Activated T-helper 17 cell treated with anti-CD3 and anti-CD28 coated beads, Interleukin-2, amount 50 U/mL, for 72 hours (primary cell): ENCODE measurements at regions not wholly inside any gene's neighbourhood (a gene's known extent, or its start where the extent isn't known, plus 50 kb on each side); places are given as distances from the start of the nearest gene placed in this dataset.
"Not testable (repeated sequence)": the region's sequence is repeated elsewhere in the genome, so short reads cannot be mapped to it uniquely, and the experiment has no call there.

Source experiments
- ATAC-seq: fragments of 150-1000 bp; cut with Tn5 transposase; replicated peaks from 2 replicates; pipeline ENCODE4 v1.10.0; 2021; ENCODE audit warnings: mild to moderate bottlenecking, moderate library complexity
- H3K27ac Mint-ChIP-seq: one replicate; pipeline ENCODE4 v1.8.0; 2022; ENCODE audit warnings: mixed read lengths
- H3K27me3 Mint-ChIP-seq: one replicate; pipeline ENCODE4 v1.8.0; 2022; ENCODE audit warnings: mixed read lengths
- H3K36me3 Mint-ChIP-seq: one replicate; pipeline ENCODE4 v1.8.0; 2022; ENCODE audit warnings: low read depth, mild to moderate bottlenecking, mixed read lengths
- H3K4me1 Mint-ChIP-seq: one replicate; pipeline ENCODE4 v1.8.0; 2022; ENCODE audit warnings: mixed read lengths
- H3K4me3 Mint-ChIP-seq: one replicate; pipeline ENCODE4 v1.8.0; 2022; ENCODE audit warnings: mild to moderate bottlenecking, mixed read lengths
- H3K9me3 Mint-ChIP-seq: one replicate; pipeline ENCODE4 v1.8.0; 2022; ENCODE audit warnings: mixed read lengths

- H3K27me3 Mint-ChIP-seq, result peaks cover 13% of the 10 kb centered on the region
- H3K9me3 Mint-ChIP-seq, H3K4me3 Mint-ChIP-seq, H3K36me3 Mint-ChIP-seq, H3K27ac Mint-ChIP-seq, ATAC-seq, H3K4me1 Mint-ChIP-seq: not testable (repeated sequence)
These were observed 263.3 kb upstream of the SFSWAP start for GRCh38 chr12:131447636-131448035.

DNA sequence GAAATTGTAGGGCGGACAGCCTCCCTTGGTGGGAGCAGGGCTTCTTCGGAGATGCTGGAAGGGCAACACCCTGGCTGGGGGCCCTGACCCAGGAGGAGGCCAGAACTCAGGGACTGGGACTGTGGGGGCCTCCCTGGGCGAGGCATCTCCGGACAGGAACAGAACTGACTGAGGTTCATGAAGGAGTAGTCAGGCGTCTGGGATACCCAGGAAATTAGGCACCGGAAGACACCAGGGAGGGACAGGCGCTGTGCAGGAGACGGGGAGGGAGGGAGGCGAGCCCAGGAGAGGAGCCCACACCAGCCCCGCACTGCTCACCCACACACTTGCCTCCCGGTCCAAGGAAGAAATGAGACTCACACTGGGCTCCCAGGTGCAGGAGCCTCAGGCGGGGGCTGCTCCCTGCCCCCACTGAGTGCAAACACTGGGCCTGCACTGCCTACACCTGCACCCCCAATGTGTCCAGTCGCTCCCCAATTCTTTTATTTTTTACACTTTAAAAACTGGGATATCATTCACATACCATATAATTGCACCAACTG, 262.6 kb upstream of the SFSWAP start:
- Mint-ChIP-seq H3K4me1 (no peaks in the 10 kb centered on the region), H3K27me3 (peaks cover 13% of the 10 kb centered on the region), H3K27ac (no peak overlapping the region), H3K9me3 (peaks cover 9% of the 10 kb centered on the region), H3K4me3 (no peak overlapping the region), H3K36me3 (no peaks in the 10 kb centered on the region)
- no peak for ATAC-seq

DNA sequence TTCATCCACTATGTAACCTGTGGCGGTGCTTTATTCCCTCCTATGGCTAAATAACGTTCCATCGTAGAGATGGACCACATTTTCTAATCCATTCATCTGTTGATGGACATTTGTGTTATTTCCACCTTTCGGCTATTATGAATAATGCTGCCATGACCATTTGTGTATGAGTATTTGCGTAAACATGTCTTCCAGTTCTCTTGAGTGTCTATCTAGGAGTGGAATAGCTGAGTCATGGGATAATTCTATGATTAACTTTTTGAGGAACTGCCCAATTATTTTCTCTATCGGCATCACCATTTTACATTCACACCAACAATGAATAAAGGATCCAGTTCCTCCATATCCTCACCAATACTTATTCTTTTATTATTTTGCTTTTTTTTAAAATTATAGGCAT, 261.9 kb upstream of the SFSWAP start:
- Mint-ChIP-seq H3K36me3 (no peaks in the 10 kb centered on the region), H3K4me3 (no peak overlapping the region), H3K27me3 (peaks cover 13% of the 10 kb centered on the region), H3K27ac (no peak overlapping the region), H3K4me1 (no peaks in the 10 kb centered on the region), H3K9me3 (peaks cover 9% of the 10 kb centered on the region)
- ATAC-seq, result no peak

DNA sequence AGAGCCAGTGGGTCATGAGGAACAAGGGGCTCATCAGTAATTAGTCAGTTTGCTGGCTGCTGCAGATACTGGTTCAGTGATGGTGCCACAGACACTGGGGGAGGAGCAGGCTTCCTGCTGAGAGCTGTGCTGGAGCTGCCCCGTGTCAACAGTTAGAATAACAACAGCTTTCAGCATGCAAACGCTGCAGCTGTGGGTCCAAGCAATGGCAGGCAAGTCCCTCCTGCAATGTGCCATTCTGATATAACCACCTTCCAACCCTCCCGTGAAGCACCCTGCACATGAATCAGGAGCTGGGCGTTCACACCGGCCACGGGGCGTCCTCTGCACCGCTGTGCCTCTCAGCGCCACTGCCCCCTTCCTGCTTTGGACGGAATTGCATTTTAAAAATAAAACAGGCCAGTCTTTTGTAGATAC, 258.4 kb upstream of the SFSWAP start:
- no peak for ATAC-seq

DNA sequence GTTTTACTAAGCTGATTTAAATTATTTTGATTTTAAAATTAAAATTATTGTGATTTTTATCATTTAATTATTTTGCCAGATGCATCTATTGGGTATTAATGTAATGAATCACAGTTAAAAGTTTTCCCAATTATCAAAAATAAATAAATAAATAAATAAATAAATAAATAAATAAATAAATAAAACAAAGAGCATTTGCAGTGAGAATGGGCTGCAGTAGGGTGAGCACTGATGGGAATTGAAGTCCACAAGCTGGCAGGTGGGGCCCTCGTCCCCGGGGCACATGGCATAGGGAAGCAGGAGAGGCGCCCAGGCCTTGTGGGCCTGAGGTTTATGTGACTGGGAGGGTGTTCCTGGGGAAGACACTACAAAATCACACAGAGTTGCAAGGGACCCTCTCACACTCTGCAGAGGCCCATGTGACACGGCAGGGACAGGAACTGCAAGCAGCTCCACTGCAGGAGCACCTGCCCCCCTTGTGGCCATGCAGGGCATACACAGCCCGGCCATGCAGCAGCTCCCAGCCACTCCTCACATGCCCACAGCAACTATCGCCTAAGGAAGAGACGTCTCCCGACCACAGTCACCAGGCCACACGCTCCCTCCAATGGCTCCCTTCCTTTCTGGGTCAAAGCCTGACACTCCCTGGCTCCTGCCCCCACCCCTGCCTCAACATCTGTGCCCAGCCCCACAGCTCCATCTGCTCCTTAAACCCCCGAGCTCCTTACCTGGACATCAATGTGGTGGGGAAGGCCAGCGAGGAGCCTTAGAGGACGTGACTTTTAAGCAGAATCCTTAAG, 256.3 kb upstream of the SFSWAP start:
- Mint-ChIP-seq H3K27ac (no peak overlapping the region), H3K36me3 (no peaks in the 10 kb centered on the region), H3K4me3 (no peak overlapping the region), H3K4me1 (no peaks in the 10 kb centered on the region), H3K9me3 (peaks cover 9% of the 10 kb centered on the region), H3K27me3 (peaks cover 24% of the 10 kb centered on the region)
- ATAC-seq, result peak; percentile 60

More for the DNA sequence above, 258.4 kb upstream of the SFSWAP start:
- no peak overlapping the region for H3K4me3 Mint-ChIP-seq
- H3K9me3 Mint-ChIP-seq, result peaks cover 9% of the 10 kb centered on the region
- H3K27ac Mint-ChIP-seq, result no peak overlapping the region
- H3K4me1 Mint-ChIP-seq, result no peaks in the 10 kb centered on the region
- H3K27me3 Mint-ChIP-seq, result peaks cover 26% of the 10 kb centered on the region
- H3K36me3 Mint-ChIP-seq, result no peaks in the 10 kb centered on the region

DNA sequence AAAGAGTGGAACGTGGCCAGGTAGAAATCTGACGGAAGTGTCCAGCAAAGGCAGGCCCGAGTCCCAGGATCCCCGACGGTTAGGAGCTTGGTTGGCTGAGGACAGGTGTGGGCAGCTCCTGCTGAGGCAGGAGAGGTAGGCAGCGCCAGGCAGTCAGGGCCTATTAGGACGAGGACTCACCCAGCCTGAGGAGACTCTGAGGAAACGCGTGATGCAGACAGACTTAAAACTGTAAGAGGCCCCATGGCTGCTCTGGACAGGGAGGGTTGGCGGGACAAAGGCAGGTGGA, 255.7 kb upstream of the SFSWAP start:
- no peak overlapping the region for H3K27ac Mint-ChIP-seq
- no peaks in the 10 kb centered on the region for H3K36me3 Mint-ChIP-seq
- H3K9me3 Mint-ChIP-seq, result peaks cover 9% of the 10 kb centered on the region
- H3K4me3 Mint-ChIP-seq, result no peak overlapping the region
- H3K4me1 Mint-ChIP-seq, result no peaks in the 10 kb centered on the region
- ATAC-seq, result no peak
- peaks cover 24% of the 10 kb centered on the region for H3K27me3 Mint-ChIP-seq

DNA sequence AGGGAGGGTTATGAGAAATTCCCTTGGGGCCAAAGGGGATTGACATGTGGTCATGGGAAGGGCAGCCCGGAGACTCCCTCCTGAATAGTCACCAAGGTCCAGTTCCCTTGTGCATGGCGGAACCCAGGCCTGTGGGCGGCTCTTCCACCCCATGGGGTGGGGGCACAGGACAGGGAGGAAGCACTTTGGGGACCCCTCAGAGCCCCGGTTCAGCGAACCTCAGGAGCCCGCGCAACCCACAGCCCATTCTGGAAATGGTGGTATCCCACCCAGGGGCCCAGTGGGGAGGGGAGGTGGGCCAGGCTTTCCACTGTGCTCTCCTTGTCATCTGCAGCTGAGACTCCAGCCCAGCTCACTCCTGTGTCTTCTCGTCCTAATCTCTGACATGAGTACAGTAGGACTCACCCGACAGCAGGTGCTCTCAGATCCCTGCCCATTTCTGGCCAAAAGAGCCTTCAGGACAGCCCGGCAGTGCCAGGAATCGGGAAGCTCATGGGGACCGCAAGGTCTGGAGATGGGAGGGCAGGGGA, 255.2 kb upstream of the SFSWAP start:
- Mint-ChIP-seq H3K9me3 (peaks cover 4% of the 10 kb centered on the region), H3K36me3 (no peaks in the 10 kb centered on the region), H3K27me3 (peaks cover 24% of the 10 kb centered on the region), H3K27ac (no peak overlapping the region), H3K4me1 (no peaks in the 10 kb centered on the region), H3K4me3 (no peak overlapping the region)
- no peak for ATAC-seq

DNA sequence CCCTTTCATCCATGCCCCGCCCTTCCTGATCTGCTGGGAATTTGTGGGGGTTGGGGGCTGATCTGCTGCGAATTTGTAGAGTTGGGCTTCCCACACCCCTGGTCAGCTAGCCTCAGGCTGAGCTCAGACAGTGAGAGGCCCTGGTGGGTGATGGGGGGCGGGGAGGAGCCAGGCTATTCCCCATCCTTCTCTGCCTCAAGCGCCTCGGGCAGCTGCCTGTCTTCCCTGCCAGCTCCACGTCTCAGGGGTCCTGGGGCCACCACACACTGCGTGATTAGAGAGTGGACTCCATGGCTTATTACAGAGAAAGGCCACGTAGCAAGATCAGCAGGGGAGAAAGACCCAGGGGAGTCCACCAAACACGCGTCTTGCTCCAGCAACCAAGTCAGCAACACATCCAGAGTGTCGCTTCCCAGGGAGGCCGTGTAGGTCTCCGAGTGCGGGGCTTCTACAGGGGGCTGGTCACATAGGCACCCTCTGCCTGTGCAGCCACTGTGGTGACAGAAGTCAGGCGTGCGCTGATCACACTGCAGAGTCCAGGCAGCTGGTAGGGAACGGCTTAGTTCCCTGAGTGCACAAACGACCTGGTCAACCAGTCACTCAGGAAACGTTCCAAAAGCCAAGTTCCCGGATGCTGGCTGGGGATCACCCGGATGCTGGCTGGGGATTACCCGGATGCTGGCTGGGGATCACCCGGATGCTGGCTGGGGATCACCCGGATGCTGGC, 254.4 kb upstream of the SFSWAP start:
- no peaks in the 10 kb centered on the region for H3K4me1 Mint-ChIP-seq
- peaks cover 22% of the 10 kb centered on the region for H3K27me3 Mint-ChIP-seq
- ATAC-seq, result no peak
- no peak overlapping the region for H3K4me3 Mint-ChIP-seq
- no peaks in the 10 kb centered on the region for H3K36me3 Mint-ChIP-seq
- H3K27ac Mint-ChIP-seq, result no peak overlapping the region
- H3K9me3 Mint-ChIP-seq, result peaks cover 4% of the 10 kb centered on the region

GRCh38 chr12:131457028-131457310, 253.9 kb upstream of the SFSWAP start:
- no peak overlapping the region for H3K4me3 Mint-ChIP-seq
- no peaks in the 10 kb centered on the region for H3K4me1 Mint-ChIP-seq
- no peak for ATAC-seq
- peaks cover 20% of the 10 kb centered on the region for H3K27me3 Mint-ChIP-seq
- H3K27ac Mint-ChIP-seq, result no peak overlapping the region
- peaks cover under 1% of the 10 kb centered on the region for H3K9me3 Mint-ChIP-seq
- H3K36me3 Mint-ChIP-seq, result no peaks in the 10 kb centered on the region

DNA sequence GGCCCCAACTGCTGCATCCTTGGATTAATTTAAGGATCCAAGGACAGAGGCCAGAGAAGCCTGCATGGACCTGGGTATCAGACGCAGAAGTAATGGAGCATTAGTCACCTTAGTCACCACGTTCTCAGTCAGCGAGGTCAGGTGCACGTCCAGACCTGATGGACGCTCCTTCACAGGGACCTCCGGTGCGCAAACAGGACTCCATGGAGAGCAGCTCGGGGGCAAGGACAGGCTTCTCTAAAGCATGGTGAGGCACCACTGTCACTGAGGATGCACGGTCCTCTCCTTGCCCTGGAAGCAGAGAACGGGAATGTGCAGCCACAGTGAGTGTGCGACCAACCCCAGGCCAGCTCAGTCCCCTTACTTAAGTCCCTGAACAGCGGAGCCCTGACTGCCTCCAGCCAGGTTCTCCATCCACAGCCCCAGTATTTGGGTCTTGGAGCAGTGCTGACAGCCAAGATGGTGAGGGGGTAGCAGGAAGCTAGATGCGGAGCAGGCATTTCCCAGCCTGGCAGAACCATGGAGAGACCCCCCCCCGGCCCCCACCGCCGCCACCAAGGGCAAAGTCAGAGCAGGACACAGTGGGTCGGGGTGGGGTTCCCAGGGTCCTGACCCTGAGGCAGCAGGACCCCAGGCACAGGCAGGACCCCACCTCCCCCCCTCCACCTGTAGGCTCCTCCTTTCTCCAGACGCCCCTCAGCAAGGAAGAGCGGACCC, 253.4 kb upstream of the SFSWAP start:
- Mint-ChIP-seq H3K27ac (no peak overlapping the region), H3K4me3 (no peak overlapping the region), H3K9me3 (no peaks in the 10 kb centered on the region), H3K4me1 (no peaks in the 10 kb centered on the region), H3K36me3 (no peaks in the 10 kb centered on the region), H3K27me3 (peaks cover 22% of the 10 kb centered on the region)
- ATAC-seq, result no peak

- Mint-ChIP-seq H3K9me3 (no peaks in the 10 kb centered on the region), H3K4me1 (no peaks in the 10 kb centered on the region), H3K4me3 (no peak overlapping the region), H3K36me3 (no peaks in the 10 kb centered on the region), H3K27ac (no peak overlapping the region), H3K27me3 (peaks cover 24% of the 10 kb centered on the region)
- no peak for ATAC-seq
These were observed 252.9 kb upstream of the SFSWAP start for GRCh38 chr12:131458048-131458374.

DNA sequence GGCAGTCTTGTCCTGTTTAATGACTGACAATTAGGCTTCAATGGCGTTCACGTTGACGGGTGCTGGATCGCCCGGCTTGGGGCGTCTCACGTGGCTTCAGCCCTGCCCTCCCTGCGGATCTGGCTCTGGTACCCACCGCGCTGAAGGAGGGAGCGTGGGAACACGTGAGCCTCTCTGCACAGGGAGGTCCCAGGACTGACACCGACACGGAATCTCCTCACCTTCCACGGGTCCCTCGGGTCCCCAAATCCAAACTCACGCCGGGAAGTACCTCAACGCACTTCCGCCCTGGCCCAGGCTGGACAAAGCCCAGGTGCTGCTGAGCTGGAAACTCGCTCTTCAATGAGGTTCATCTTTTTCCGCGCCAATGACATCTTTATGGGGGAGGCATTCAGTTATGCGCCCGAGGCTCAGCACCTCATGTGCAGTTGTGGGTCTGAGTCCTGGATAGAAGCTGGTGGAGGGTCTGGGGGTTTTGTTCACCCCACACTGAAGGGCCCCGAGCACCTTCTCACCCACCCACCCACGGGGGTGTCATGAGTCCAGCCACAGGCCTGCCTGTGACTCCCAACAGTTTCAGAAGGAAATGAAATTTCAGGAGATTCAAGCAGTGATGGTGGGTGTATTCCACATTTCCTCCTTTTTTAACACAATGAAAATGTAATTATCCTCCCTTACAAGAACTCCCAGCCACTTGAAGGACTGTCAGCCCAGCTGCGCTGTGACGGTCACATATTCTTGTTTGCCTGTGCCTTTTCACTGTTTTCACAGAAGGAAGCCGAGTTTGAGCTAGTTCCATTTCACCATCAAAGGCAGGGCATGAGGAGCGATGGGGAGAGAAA, 251.7 kb upstream of the SFSWAP start:
- Mint-ChIP-seq H3K27me3 (peaks cover 24% of the 10 kb centered on the region), H3K9me3 (no peaks in the 10 kb centered on the region), H3K27ac (no peak overlapping the region), H3K36me3 (no peaks in the 10 kb centered on the region), H3K4me3 (no peak overlapping the region), H3K4me1 (no peaks in the 10 kb centered on the region)
- ATAC-seq, result no peak

DNA sequence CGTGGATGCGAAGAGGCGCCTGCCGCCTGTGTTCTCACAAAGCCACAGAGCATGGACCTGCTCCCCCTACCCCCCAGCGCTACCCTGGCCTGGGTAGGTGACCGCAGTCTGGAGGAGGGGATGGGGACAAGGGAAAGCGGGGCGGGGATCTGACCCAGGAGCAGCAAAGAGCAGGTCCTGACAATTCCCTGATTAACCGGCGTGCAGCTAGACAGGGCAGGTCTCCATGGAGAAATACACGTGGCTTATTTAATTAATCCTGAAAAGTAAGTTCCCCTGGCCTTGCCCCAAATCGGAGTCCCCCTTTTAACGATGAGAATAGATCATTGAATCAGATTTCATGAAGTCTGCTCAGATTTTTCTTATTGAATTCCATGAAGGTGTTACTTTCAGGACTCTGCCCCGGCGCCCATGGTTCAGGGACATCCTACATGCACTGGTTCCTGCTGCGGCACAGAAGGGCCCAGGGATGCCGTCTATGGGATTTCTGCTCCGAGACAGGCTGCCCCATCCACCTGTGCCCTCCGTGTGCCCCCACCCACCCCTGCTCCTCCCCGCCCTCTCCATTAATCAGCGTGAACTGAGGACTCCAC, 251.0 kb upstream of the SFSWAP start:
- H3K36me3 Mint-ChIP-seq, result no peaks in the 10 kb centered on the region
- H3K4me1 Mint-ChIP-seq, result no peaks in the 10 kb centered on the region
- no peak for ATAC-seq
- H3K27me3 Mint-ChIP-seq, result peaks cover 23% of the 10 kb centered on the region
- H3K9me3 Mint-ChIP-seq, result no peaks in the 10 kb centered on the region
- H3K27ac Mint-ChIP-seq, result no peak overlapping the region
- H3K4me3 Mint-ChIP-seq, result no peak overlapping the region

GRCh38 chr12:131460520-131460919, 250.4 kb upstream of the SFSWAP start:
- no peak overlapping the region for H3K27ac Mint-ChIP-seq
- no peaks in the 10 kb centered on the region for H3K9me3 Mint-ChIP-seq
- ATAC-seq, result no peak
- H3K27me3 Mint-ChIP-seq, result peaks cover 19% of the 10 kb centered on the region
- no peak overlapping the region for H3K4me3 Mint-ChIP-seq
- H3K4me1 Mint-ChIP-seq, result no peaks in the 10 kb centered on the region
- H3K36me3 Mint-ChIP-seq, result no peaks in the 10 kb centered on the region
